Muscle layer of duodenum (tissue), 2 donors: ENCODE measurements at regions not wholly inside any gene's neighbourhood (a gene's known extent, or its start where the extent isn't known, plus 50 kb on each side); places are given as distances from the start of the nearest gene placed in this dataset.
"Not testable (repeated sequence)": the region's sequence is repeated elsewhere in the genome, so short reads cannot be mapped to it uniquely, and the experiment has no call there.

Experiments
- H3K27ac ChIP-seq: one replicate; pipeline ENCODE4 v1.7.0; 2013; ENCODE audit warnings: mild to moderate bottlenecking, low read length
- H3K27me3 ChIP-seq: one replicate; pipeline ENCODE4 v1.7.0; 2013; ENCODE audit warnings: low read depth, mild to moderate bottlenecking, control low read depth, low read length
- H3K36me3 ChIP-seq, 2 donors: one replicate each; pipeline ENCODE4 v1.7.0; 2013; ENCODE audit warnings: low read length in 2 of 2, control low read depth in 1 of 2, mild to moderate bottlenecking in 1 of 2; ENCODE audit not compliant: insufficient read depth in 2 of 2, control insufficient read depth in 1 of 2
- H3K4me1 ChIP-seq, 2 donors: one replicate each; pipeline ENCODE4 v1.7.0; 2013; ENCODE audit warnings: low read length in 2 of 2, mild to moderate bottlenecking in 2 of 2, control low read depth in 1 of 2, moderate library complexity in 1 of 2; ENCODE audit not compliant: insufficient read depth in 2 of 2, control insufficient read depth in 1 of 2
- H3K4me3 ChIP-seq, 2 donors: one replicate each; pipeline ENCODE4 v1.7.0; 2013; ENCODE audit warnings: low read length in 2 of 2, low read depth in 1 of 2, mild to moderate bottlenecking in 1 of 2
- H3K9me3 ChIP-seq, 2 donors: one replicate each; pipeline ENCODE4 v1.7.0; 2013; ENCODE audit warnings: low read length in 2 of 2, control low read depth in 1 of 2, mild to moderate bottlenecking in 1 of 2; ENCODE audit not compliant: control insufficient read depth in 1 of 2
- donor health status: healthy.

GRCh38 chr16:6694636-6695035 is 638.0 kb upstream of the RBFOX1 start:
- Histone ChIP-seq H3K27ac (no peak overlapping the region), H3K4me1 (no peaks in the 10 kb centered on the region), H3K27me3 (no peaks in the 10 kb centered on the region), H3K36me3 (no peaks in the 10 kb centered on the region), H3K9me3 (peaks cover 0 to 5% of the 10 kb centered on the region in 2 donors), H3K4me3 (no peak overlapping the region)

- H3K27ac ChIP-seq, H3K9me3 ChIP-seq, H3K4me1 ChIP-seq, H3K27me3 ChIP-seq, H3K4me3 ChIP-seq, H3K36me3 ChIP-seq: not testable (repeated sequence)
Observed at GRCh38 chr16:6693418-6693817, 639.2 kb upstream of the RBFOX1 start.

- H3K4me3 ChIP-seq = no peak overlapping the region
Observed at GRCh38 chr16:6692874-6693273, 639.8 kb upstream of the RBFOX1 start.

GRCh38 chr16:6690741-6691140 is 641.9 kb upstream of the RBFOX1 start:
- no peaks in the 10 kb centered on the region for H3K4me1 ChIP-seq
- H3K4me3 ChIP-seq = no peak overlapping the region
- no peaks in the 10 kb centered on the region for H3K27me3 ChIP-seq
- H3K9me3 ChIP-seq = peaks cover 0 to 14% of the 10 kb centered on the region in 2 donors
- no peaks in the 10 kb centered on the region for H3K36me3 ChIP-seq
- no peak overlapping the region for H3K27ac ChIP-seq

More at GRCh38 chr16:6692874-6693273, 639.8 kb upstream of the RBFOX1 start:
- H3K9me3 ChIP-seq = peaks cover 0 to 10% of the 10 kb centered on the region in 2 donors
- no peaks in the 10 kb centered on the region for H3K27me3 ChIP-seq
- H3K4me1 ChIP-seq = no peaks in the 10 kb centered on the region
- no peaks in the 10 kb centered on the region for H3K36me3 ChIP-seq
- no peak overlapping the region for H3K27ac ChIP-seq

GRCh38 chr16:6689643-6690042 is 643.0 kb upstream of the RBFOX1 start:
- no peaks in the 10 kb centered on the region for H3K4me1 ChIP-seq
- no peaks in the 10 kb centered on the region for H3K27me3 ChIP-seq
- no peak overlapping the region for H3K27ac ChIP-seq
- no peak overlapping the region for H3K4me3 ChIP-seq
- peaks cover 0 to 14% of the 10 kb centered on the region in 2 donors for H3K9me3 ChIP-seq
- H3K36me3 ChIP-seq = no peaks in the 10 kb centered on the region

GRCh38 chr16:6687593-6687992 is 645.1 kb upstream of the RBFOX1 start:
- Histone ChIP-seq H3K27ac (no peak overlapping the region), H3K9me3 (peaks cover 0 to 9% of the 10 kb centered on the region in 2 donors), H3K4me3 (no peak overlapping the region), H3K36me3 (no peaks in the 10 kb centered on the region), H3K4me1 (no peaks in the 10 kb centered on the region), H3K27me3 (no peaks in the 10 kb centered on the region)

- no peak overlapping the region for H3K4me3 ChIP-seq
- H3K36me3 ChIP-seq = no peaks in the 10 kb centered on the region
- no peaks in the 10 kb centered on the region for H3K4me1 ChIP-seq
- H3K27me3 ChIP-seq = no peaks in the 10 kb centered on the region
- peaks cover 0 to 9% of the 10 kb centered on the region in 2 donors for H3K9me3 ChIP-seq
- no peak overlapping the region for H3K27ac ChIP-seq
Observed at GRCh38 chr16:6684076-6684673, 648.5 kb upstream of the RBFOX1 start.

GRCh38 chr16:6682142-6682811 is 650.4 kb upstream of the RBFOX1 start:
- no peaks in the 10 kb centered on the region for H3K27me3 ChIP-seq
- H3K9me3 ChIP-seq = no peaks in the 10 kb centered on the region

GRCh38 chr16:6678586-6678985 is 654.1 kb upstream of the RBFOX1 start:
- no peaks in the 10 kb centered on the region for H3K36me3 ChIP-seq
- H3K4me3 ChIP-seq = no peak overlapping the region
- no peaks in the 10 kb centered on the region for H3K4me1 ChIP-seq
- H3K27ac ChIP-seq = no peak overlapping the region
- H3K9me3 ChIP-seq = no peaks in the 10 kb centered on the region
- no peaks in the 10 kb centered on the region for H3K27me3 ChIP-seq

More at GRCh38 chr16:6682142-6682811, 650.4 kb upstream of the RBFOX1 start:
- no peak overlapping the region for H3K27ac ChIP-seq
- H3K36me3 ChIP-seq = no peaks in the 10 kb centered on the region
- H3K4me3 ChIP-seq = no peak overlapping the region
- H3K4me1 ChIP-seq = no peaks in the 10 kb centered on the region

GRCh38 chr16:6674071-6674470 is 658.6 kb upstream of the RBFOX1 start:
- Histone ChIP-seq H3K27ac (no peak overlapping the region), H3K27me3 (no peaks in the 10 kb centered on the region), H3K36me3 (no peaks in the 10 kb centered on the region), H3K4me3 (no peak overlapping the region), H3K4me1 (no peaks in the 10 kb centered on the region), H3K9me3 (no peaks in the 10 kb centered on the region)

- no peaks in the 10 kb centered on the region for H3K27me3 ChIP-seq
- no peaks in the 10 kb centered on the region for H3K4me1 ChIP-seq
- H3K9me3 ChIP-seq = no peaks in the 10 kb centered on the region
- no peak overlapping the region for H3K27ac ChIP-seq
- H3K4me3 ChIP-seq = no peak overlapping the region
- no peaks in the 10 kb centered on the region for H3K36me3 ChIP-seq
Observed at GRCh38 chr16:6672507-6672906, 660.1 kb upstream of the RBFOX1 start.

GRCh38 chr16:6667393-6667792 is 665.3 kb upstream of the RBFOX1 start:
- H3K4me3 ChIP-seq = no peak overlapping the region
- H3K27me3 ChIP-seq = no peaks in the 10 kb centered on the region
- no peaks in the 10 kb centered on the region for H3K9me3 ChIP-seq
- H3K4me1 ChIP-seq = no peaks in the 10 kb centered on the region
- no peak overlapping the region for H3K27ac ChIP-seq
- no peaks in the 10 kb centered on the region for H3K36me3 ChIP-seq
